ENCODE measurements at regions not wholly inside any gene's neighbourhood (a gene's known extent, or its start where the extent isn't known, plus 50 kb on each side); places are given as distances from the start of the nearest gene placed in this dataset.

DNA sequence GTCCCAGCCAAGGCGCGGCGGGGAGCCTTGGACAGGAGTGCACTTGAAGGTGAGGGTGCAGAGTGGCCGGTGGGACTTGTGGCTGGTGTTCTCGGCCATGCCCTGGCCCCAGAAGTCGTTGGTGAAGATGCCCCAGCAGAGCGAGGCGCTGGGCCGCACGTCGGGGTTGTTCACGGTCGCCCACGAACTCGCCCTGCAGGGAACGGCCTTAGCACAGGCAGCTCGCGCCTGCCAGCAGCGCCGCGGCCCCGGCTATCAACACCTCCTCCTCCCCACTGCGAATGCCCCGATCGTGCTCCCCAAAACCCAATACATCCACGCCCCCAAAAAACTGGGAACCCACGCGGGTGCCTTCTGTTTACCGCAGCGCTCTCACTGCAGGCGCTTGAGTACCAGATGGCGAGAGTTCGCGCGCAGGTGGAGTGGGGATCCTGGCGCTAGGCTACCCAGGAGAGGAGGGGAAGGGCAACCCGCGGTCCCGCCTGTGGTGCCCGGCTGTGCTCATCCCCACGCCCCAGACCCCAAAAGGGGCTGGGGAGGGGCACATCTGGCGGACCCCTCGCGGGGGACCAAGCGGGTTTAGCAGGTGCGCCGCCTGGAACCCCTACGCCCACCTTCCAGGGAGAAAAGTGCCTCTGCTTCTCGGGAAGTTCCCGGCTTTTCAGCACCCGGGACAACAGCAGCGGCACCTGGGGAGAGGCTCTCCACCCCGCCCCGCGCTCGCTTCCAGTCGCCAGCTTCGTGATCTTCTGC, 386.3 kb upstream of the TMTC1 start:
- TF ChIP-seq, protein P1, sequence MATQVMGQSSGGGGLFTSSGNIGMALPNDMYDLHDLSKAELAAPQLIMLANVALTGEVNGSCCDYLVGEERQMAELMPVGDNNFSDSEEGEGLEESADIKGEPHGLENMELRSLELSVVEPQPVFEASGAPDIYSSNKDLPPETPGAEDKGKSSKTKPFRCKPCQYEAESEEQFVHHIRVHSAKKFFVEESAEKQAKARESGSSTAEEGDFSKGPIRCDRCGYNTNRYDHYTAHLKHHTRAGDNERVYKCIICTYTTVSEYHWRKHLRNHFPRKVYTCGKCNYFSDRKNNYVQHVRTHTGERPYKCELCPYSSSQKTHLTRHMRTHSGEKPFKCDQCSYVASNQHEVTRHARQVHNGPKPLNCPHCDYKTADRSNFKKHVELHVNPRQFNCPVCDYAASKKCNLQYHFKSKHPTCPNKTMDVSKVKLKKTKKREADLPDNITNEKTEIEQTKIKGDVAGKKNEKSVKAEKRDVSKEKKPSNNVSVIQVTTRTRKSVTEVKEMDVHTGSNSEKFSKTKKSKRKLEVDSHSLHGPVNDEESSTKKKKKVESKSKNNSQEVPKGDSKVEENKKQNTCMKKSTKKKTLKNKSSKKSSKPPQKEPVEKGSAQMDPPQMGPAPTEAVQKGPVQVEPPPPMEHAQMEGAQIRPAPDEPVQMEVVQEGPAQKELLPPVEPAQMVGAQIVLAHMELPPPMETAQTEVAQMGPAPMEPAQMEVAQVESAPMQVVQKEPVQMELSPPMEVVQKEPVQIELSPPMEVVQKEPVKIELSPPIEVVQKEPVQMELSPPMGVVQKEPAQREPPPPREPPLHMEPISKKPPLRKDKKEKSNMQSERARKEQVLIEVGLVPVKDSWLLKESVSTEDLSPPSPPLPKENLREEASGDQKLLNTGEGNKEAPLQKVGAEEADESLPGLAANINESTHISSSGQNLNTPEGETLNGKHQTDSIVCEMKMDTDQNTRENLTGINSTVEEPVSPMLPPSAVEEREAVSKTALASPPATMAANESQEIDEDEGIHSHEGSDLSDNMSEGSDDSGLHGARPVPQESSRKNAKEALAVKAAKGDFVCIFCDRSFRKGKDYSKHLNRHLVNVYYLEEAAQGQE (IDR thresholded peaks at IDR 0.05): no peak
- TF ChIP-seq, protein P2, sequence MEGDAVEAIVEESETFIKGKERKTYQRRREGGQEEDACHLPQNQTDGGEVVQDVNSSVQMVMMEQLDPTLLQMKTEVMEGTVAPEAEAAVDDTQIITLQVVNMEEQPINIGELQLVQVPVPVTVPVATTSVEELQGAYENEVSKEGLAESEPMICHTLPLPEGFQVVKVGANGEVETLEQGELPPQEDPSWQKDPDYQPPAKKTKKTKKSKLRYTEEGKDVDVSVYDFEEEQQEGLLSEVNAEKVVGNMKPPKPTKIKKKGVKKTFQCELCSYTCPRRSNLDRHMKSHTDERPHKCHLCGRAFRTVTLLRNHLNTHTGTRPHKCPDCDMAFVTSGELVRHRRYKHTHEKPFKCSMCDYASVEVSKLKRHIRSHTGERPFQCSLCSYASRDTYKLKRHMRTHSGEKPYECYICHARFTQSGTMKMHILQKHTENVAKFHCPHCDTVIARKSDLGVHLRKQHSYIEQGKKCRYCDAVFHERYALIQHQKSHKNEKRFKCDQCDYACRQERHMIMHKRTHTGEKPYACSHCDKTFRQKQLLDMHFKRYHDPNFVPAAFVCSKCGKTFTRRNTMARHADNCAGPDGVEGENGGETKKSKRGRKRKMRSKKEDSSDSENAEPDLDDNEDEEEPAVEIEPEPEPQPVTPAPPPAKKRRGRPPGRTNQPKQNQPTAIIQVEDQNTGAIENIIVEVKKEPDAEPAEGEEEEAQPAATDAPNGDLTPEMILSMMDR (IDR thresholded peaks at IDR 0.05; ENCODE audit: low read depth, low read length, missing input control): no peak
- TF ChIP-seq EGR1 (IDR thresholded peaks at IDR 0.05; ENCODE audit: low read depth in 2 of 2): no peak
- TF ChIP-seq RAD21 (IDR thresholded peaks at IDR 0.05): no peak
- TF ChIP-seq TAF1 (conservative IDR thresholded peaks at IDR 0.05): no peak
- TF ChIP-seq JUND (IDR thresholded peaks at IDR 0.05): no peak
- TF ChIP-seq NR2F2 (IDR thresholded peaks at IDR 0.05): no peak
- TF ChIP-seq, protein P3, sequence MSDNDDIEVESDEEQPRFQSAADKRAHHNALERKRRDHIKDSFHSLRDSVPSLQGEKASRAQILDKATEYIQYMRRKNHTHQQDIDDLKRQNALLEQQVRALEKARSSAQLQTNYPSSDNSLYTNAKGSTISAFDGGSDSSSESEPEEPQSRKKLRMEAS (IDR thresholded peaks at IDR 0.05): no peak
